ENCODE measurements at regions not wholly inside any gene's neighbourhood (a gene's known extent, or its start where the extent isn't known, plus 50 kb on each side); places are given as distances from the start of the nearest gene placed in this dataset.

GRCh38 chr5:143742951-143743350, 69.0 kb upstream of the HMHB1 start:
- TF ChIP-seq CTCF (IDR thresholded peaks at IDR 0.05) (no peak), TCF7L2 (IDR thresholded peaks at IDR 0.05; ENCODE audit: low read depth, low read length) (no peak)
